Fibroblast of lung (primary cell): ENCODE measurements at regions not wholly inside any gene's neighbourhood (a gene's known extent, or its start where the extent isn't known, plus 50 kb on each side); places are given as distances from the start of the nearest gene placed in this dataset.

Source experiments
- EZH2 ChIP-seq: IDR thresholded peaks from 2 replicates; pipeline ENCODE4 v1.5.1; 2012; ENCODE audit warnings: low read length, control low read depth, mild to moderate bottlenecking; ENCODE audit errors: missing control alignments
- TF ChIP-seq, protein P1 (sequence below), 2 donors: IDR thresholded peaks in 1 of 2; conservative IDR thresholded peaks in 1 of 2; 1 replicate in 1 of 2; 2 replicates in 1 of 2; pipeline ENCODE4 v1.5.1; 2011 to 2012; ENCODE audit warnings: low read length in 2 of 2, control low read depth in 1 of 2, inconsistent platforms in 1 of 2, low read depth in 1 of 2, mild to moderate bottlenecking in 1 of 2

DNA sequence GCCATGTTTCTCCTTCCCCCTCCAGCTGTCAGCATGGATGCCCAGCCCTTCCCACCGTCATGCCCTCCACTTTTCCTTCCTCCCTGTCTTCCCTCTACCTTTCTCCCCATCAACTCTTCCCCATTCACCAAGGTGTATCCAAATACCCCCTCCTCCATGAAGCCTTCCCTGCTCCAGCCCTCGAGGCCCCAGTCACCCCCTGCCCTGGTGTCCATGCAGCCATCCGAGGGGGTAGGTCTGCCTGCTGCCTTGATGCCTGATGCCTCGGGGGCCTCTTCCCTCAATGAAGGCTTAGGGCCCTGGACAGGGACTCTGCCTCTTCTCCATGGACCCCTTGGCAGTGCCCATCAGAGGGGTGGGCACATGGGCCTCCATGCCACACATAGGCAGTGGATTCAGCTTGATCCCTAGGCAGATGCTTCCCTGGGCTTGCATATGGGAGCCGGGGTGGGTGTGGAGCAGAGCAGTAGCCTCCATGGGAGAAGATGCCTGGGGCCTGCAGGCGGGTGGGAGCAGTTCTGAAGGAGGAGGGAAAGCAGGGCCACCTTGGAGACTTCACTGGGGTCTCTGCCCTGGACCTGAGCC, 795.8 kb downstream of the BRD1 start:
- TF ChIP-seq, protein P1, sequence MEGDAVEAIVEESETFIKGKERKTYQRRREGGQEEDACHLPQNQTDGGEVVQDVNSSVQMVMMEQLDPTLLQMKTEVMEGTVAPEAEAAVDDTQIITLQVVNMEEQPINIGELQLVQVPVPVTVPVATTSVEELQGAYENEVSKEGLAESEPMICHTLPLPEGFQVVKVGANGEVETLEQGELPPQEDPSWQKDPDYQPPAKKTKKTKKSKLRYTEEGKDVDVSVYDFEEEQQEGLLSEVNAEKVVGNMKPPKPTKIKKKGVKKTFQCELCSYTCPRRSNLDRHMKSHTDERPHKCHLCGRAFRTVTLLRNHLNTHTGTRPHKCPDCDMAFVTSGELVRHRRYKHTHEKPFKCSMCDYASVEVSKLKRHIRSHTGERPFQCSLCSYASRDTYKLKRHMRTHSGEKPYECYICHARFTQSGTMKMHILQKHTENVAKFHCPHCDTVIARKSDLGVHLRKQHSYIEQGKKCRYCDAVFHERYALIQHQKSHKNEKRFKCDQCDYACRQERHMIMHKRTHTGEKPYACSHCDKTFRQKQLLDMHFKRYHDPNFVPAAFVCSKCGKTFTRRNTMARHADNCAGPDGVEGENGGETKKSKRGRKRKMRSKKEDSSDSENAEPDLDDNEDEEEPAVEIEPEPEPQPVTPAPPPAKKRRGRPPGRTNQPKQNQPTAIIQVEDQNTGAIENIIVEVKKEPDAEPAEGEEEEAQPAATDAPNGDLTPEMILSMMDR (conservative IDR thresholded peaks at IDR 0.05 in 1 of 2, IDR thresholded peaks at IDR 0.05 in 1 of 2; ENCODE audit: low read depth in 1 of 2, low read length in 2 of 2): no peak
- no peak for TF ChIP-seq EZH2
